ENCODE measurements at regions not wholly inside any gene's neighbourhood (a gene's known extent, or its start where the extent isn't known, plus 50 kb on each side); places are given as distances from the start of the nearest gene placed in this dataset.

- no peaks in the 10 kb centered on the region; a peak in 2 of 5 replicates for H3K27me3 ChIP-seq (ENCODE audit: control insufficient read depth in 2 of 2, insufficient read depth in 2 of 2, low read length in 2 of 2)
- no peak overlapping the region for H3K9ac ChIP-seq (ENCODE audit: insufficient read depth in 1 of 2, low read depth in 2 of 2, low read length in 2 of 2)
- no peaks in the 10 kb centered on the region for H3K9me3 ChIP-seq (replicated peaks; ENCODE audit: control insufficient read depth, insufficient read depth, low read depth, low read length)
- in situ Hi-C loops (cut with MboI) = no loop called here
- H3K4me2 ChIP-seq (ENCODE audit: insufficient read depth, low read length) = no peak overlapping the region
- no peak for FAIRE-seq
- H3K9me1 ChIP-seq (ENCODE audit: control insufficient read depth, insufficient read depth, low read length) = no peaks in the 10 kb centered on the region
- no peak for DNase-seq (ENCODE audit: extremely low read depth in 1 of 4, low spot score in 3 of 4)
- ChIA-PET POLR2A (interaction anchor here (1.0 kb wide), 1 partner anchor 16 kb away, joined by 3 read pairs; no protein-coding TSS in a partner anchor), CTCF (ENCODE audit: low intra/inter-chr PET ratio) (no interaction called here)
- H4K20me1 ChIP-seq (replicated peaks; ENCODE audit: control insufficient read depth, insufficient read depth, low read length) = no peaks in the 10 kb centered on the region
- no peaks in the 10 kb centered on the region for H3K4me1 ChIP-seq (replicated peaks in 1 of 2; ENCODE audit: control insufficient read depth in 2 of 2, insufficient read depth in 2 of 2, low read length in 2 of 2)
- ATAC-seq = no peak
- no peak overlapping the region for H2AFZ ChIP-seq (ENCODE audit: low read depth, low read length)
- no peak overlapping the region for H3K27ac ChIP-seq (ENCODE audit: extremely low read depth, low read depth, low read length)
- intact Hi-C loops (cut with micrococcal nuclease) = no loop called here
- no TSS peak for BruUV-seq (replicated peaks)
- no peaks in the 10 kb centered on the region for H3K79me2 ChIP-seq (ENCODE audit: control insufficient read depth, insufficient read depth, low read length)
- 0% methylated on average over 2 of the region's 2 CpGs for WGBS (ENCODE audit: insufficient coverage, low coverage, missing lambda C conversion rate)
- H3K4me3 ChIP-seq = no peak overlapping the region
- TF ChIP-seq ZNF507 (tag; conservative IDR thresholded peaks at IDR 0.05) (no peak), SMARCA4 (IDR thresholded peaks at IDR 0.05) (no peak), NFIX (CRISPR knock-in tag; IDR thresholded peaks at IDR 0.05; ENCODE audit: low read depth) (no peak), ZNF717 (CRISPR knock-in tag; IDR thresholded peaks at IDR 0.05) (no peak), TCF3 (CRISPR knock-in tag; IDR thresholded peaks at IDR 0.05) (no peak), NCOA2 (IDR thresholded peaks at IDR 0.05; ENCODE audit: partially characterized antibody in 2 of 2) (no peak), GABPB1 (CRISPR knock-in tag; IDR thresholded peaks at IDR 0.05) (no peak), KLF16 (IDR thresholded peaks at IDR 0.05) (no peak), ZMIZ1 (IDR thresholded peaks at IDR 0.05; ENCODE audit: low read depth in 2 of 2, low read length in 2 of 2) (no peak), MAFK (IDR thresholded peaks at IDR 0.05; ENCODE audit: low read length) (no peak), GATA2 (CRISPR knock-in tag; IDR thresholded peaks at IDR 0.05) (no peak), ZNF354B (CRISPR knock-in tag; IDR thresholded peaks at IDR 0.05) (no peak), BHLHE40 (IDR thresholded peaks at IDR 0.05; ENCODE audit: low read length) (no peak), RBBP5 (IDR thresholded peaks at IDR 0.05; ENCODE audit: borderline replicate concordance, insufficient read depth, low read length, poor library complexity, severe bottlenecking) (no peak), SAP30 (IDR thresholded peaks at IDR 0.05; ENCODE audit: borderline replicate concordance, insufficient read depth, low read depth, low read length, poor library complexity, severe bottlenecking) (no peak), MTA1 (IDR thresholded peaks at IDR 0.05; ENCODE audit: borderline replicate concordance) (no peak), ZBED1 (IDR thresholded peaks at IDR 0.05) (no peak), SIX5 (IDR thresholded peaks at IDR 0.05; ENCODE audit: borderline replicate concordance in 1 of 2, insufficient read depth in 1 of 2, low read depth in 1 of 2, low read length in 2 of 2) (no peak), E2F1 (CRISPR knock-in tag; IDR thresholded peaks at IDR 0.05) (no peak), ETV6 (IDR thresholded peaks at IDR 0.05; ENCODE audit: borderline replicate concordance in 1 of 2, low read depth in 2 of 2, low read length in 1 of 2) (no peak), ETV6 (CRISPR knock-in tag; IDR thresholded peaks at IDR 0.05; ENCODE audit: borderline replicate concordance) (no peak)
- no peaks in the 10 kb centered on the region for H3K36me3 ChIP-seq (ENCODE audit: control insufficient read depth, insufficient read depth, low read length)
Observed at GRCh38 chr6:16928387-16928786, 167.1 kb upstream of the ATXN1 start.

Measured in K562 (cell line).